Suprapubic skin (tissue), 3 donors: ENCODE measurements at regions not wholly inside any gene's neighbourhood (a gene's known extent, or its start where the extent isn't known, plus 50 kb on each side); places are given as distances from the start of the nearest gene placed in this dataset.

Experiments
- POLR2A ChIP-seq, 2 donors: fragments of 450-650 bp; IDR thresholded peaks; one replicate each; pipeline ENCODE4 v1.6.1; 2017; ENCODE audit warnings: antibody characterized with exemption in 2 of 2, mild to moderate bottlenecking in 2 of 2, moderate library complexity in 2 of 2
- TF ChIP-seq, protein P1 (sequence below), 2 donors: fragments of 200-600 bp in 1 of 2; fragments of 450-650 bp in 1 of 2; sonication (generic) in 1 of 2; IDR thresholded peaks; one replicate each; pipeline ENCODE4 v1.5.1; 2016 to 2019; ENCODE audit warnings: antibody characterized with exemption in 2 of 2, mild to moderate bottlenecking in 1 of 2, moderate library complexity in 1 of 2

DNA sequence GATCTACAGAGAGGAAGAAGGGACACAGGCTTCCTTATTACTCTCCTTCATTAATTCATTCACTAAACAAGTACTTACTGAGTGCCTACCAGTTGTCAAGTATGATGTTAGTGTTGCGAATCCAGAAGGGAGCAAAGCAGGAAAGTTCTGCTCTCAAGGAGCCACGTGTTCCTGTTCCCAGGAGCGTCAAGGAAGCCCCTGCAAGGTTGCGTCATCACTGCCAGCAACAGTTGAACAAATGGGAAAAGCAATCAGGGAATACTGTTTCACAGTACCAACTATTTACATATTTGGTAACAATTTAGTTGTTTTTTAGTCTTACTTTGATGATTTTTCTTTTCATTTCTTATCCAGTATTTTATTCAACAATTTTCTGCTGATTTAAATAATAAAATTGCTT, 310.0 kb downstream of the FOXA2 start:
- TF ChIP-seq, protein P1, sequence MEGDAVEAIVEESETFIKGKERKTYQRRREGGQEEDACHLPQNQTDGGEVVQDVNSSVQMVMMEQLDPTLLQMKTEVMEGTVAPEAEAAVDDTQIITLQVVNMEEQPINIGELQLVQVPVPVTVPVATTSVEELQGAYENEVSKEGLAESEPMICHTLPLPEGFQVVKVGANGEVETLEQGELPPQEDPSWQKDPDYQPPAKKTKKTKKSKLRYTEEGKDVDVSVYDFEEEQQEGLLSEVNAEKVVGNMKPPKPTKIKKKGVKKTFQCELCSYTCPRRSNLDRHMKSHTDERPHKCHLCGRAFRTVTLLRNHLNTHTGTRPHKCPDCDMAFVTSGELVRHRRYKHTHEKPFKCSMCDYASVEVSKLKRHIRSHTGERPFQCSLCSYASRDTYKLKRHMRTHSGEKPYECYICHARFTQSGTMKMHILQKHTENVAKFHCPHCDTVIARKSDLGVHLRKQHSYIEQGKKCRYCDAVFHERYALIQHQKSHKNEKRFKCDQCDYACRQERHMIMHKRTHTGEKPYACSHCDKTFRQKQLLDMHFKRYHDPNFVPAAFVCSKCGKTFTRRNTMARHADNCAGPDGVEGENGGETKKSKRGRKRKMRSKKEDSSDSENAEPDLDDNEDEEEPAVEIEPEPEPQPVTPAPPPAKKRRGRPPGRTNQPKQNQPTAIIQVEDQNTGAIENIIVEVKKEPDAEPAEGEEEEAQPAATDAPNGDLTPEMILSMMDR (IDR thresholded peaks at IDR 0.05), result no peak
- TF ChIP-seq POLR2A (IDR thresholded peaks at IDR 0.05), result no peak
